ENCODE measurements at regions not wholly inside any gene's neighbourhood (a gene's known extent, or its start where the extent isn't known, plus 50 kb on each side); places are given as distances from the start of the nearest gene placed in this dataset.

DNA sequence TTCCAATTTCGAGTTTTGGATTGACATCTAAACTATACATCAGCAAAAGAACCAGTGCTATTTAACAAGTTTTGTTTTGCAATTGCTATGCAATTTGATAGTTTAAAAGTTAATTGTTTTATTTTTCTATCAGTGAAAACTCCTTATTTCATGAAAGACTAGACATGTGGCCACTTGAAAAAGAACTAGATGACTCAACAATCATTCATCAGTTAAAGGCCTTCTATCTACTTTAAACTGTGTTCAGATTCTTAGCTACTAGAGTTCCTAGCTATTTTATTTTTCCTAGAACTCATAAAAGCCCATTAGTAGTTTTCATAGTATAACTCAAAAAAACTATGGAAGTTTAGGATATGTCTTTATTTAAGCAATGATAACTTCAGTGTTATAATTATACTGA lies 104.6 kb upstream of the LSM8 start:
- no peak for DNase-seq (ENCODE audit: low read depth)

DNA sequence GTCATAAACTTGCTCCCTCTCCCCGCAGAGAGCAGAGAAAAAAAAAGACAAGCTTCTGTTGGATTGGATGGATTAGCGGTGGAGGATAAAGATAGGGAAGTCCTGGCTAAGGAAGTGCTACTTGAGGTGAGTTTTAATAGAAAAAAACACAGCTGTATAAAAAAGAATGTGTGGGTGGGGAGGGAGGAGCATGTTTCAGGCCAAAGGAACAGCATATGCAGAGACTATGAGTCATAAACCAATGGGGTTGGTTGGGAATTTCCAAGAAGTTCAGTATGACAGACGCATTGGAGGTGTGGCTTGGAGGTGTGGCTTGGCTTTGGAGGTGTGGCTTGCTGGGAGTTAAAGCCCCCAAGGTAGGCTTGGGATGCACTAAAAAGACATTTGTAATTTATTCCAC lies 103.0 kb upstream of the LSM8 start:
- DNase-seq (ENCODE audit: low read depth) = peak; percentile 68

DNA sequence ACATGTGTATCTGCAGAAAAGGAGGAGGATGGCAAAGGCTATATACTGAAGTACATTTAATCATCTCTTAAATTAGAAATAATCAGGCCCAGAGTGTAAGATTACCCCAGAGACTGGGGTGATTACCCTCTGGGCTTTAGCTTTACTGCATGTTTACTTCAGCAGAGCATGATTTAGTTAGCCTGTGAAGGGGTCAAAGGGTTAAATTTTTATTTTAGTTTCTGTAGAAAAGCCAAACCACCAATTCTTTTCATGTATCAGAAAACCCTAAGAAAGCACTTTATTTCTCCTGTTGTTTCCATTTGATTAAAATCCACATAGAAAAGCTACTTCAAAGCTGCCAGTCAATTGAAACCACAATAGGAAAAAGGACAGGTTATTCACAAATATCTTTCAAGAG lies 101.5 kb upstream of the LSM8 start:
- peak; percentile 4 for DNase-seq (ENCODE audit: low read depth)

DNA sequence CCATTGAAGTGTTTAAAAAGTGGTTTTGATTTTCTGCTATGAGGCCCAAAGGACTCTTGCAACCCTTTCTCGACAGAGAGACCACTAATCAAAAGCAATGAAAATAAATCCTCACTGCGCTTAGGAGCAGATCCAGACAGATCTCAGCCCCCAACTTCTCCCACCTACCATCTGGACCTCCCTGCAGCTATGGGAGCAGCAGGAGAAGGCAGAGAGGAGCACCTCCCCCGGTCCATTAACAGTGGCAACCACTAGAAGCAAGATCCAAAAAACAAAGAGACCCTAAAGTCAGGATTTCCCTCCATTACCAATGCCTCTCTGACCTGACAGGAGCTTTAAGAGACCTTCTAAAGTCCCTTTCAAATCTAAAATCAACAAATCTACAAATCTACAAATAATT lies 99.0 kb upstream of the LSM8 start:
- DNase-seq (ENCODE audit: low read depth) = no peak

DNA sequence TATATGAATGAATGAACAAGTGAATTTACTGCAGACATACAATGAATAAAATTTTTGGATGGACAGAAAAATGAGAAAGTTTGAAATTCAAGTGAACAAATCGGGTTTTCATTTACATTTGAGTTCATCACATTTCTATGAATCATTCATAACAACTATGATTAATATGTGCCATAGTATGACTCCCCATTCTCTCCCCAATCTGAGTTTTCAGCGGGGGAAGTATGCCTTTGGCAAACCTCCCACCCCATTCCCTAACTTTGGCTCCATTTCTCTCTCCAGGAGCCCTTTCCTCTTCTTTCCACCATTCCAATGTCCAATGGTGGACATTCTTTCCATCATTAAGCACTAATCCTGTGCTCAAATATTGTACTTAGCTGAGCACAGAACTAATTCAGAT lies 96.8 kb upstream of the LSM8 start:
- DNase-seq (ENCODE audit: low read depth) = no peak

DNA sequence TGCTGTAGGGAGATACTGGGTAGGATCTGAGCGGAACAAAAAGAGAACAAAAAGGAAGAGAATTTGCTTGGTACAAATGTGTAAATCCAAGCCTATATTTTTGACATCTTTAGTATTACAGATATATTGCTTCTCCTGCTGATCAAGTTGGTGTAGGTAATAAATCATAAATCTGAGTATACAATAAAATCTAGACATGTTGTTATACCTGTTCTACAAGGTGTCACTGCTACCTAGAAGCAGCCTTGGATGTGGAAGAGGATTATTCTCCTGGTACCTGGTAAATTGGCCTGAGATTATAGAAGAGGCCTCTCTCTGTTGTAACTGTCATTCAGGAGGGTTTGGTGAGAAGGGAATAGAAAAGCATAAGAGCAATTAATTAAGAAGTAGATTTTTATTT lies 89.9 kb upstream of the LSM8 start:
- no peak for DNase-seq (ENCODE audit: low read depth)

DNA sequence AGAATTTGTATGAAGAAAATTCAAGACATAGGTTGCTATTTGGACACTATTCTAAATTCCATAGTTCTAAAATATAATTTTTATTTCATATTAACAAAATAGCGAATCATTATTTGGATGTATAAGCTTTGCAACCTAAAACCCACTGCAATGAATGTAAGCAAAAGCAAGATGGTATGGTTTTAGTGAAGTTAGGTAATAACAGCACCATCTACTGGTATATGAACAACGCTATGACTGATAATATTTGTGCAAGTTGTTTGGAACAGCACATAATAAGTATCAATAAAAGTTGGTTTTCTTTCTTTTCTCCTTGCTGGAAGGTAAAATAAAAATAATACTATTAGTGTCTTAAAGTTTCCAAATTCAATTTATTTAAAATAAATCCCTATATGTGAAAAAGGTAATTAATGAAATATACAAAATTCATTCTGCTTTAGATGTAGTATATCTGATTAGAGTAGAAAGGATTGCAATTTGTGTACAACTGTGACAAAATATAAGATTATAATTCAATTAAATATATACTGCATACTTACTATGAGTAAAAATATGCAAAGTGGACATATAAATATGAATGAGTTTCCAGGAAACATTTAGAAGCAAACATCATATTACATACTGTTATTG lies 79.0 kb upstream of the LSM8 start:
- peak; percentile 23 for DNase-seq (ENCODE audit: low read depth)

DNA sequence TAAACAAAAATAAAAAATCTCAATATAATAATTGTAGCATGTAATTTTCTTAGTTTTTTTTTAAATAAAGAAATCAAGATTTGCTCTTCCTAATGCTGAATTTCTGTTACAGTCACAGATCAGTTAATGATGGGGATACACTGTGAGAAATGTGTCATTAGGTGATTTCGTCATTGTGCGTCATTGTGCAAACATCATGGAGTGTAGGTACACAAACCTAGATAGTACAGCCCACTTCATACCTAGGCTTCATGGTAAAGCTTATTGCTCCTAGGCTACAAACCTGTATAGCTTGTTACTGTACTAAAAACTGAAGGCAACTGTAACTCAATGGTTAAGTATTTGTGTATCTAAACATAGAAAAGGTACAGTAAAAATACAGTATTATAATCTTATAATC lies 74.4 kb upstream of the LSM8 start:
- no peak for DNase-seq (ENCODE audit: low read depth)

DNA sequence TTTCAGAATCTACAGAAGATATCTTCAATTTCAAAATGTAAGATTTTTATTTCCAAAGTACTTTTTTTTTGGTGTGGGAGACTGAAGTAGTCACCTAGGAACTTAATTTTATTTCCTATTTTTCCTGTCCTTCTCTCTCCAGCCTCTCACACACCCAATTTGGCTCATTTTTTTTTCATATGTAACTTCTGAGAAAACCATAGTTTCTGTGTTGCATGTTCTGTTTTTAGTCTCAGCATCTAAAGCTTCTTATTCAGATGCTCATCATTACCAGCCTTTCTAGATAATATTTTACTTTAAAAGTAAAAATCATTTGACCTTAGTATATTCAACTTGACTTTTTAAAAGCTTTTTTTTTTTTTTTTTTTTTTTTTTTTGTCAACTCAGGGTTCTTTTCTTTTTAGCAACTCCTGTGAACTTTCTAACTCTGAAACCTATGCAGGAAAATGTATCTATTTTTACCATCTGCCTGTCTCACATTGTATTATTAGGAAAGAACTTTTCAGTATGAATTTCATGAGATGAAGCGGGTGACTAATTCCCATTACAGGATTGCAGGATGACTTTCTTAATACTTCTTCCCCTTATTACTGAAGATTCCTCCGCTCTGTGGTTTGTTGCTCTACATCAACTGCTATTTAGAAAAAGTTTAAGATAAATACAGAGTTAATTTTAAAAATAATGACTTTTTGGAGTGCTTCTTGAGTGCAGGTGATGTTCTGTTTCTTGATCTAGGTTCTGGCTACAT lies 73.6 kb upstream of the LSM8 start:
- DNase-seq (ENCODE audit: low read depth) = no peak

DNA sequence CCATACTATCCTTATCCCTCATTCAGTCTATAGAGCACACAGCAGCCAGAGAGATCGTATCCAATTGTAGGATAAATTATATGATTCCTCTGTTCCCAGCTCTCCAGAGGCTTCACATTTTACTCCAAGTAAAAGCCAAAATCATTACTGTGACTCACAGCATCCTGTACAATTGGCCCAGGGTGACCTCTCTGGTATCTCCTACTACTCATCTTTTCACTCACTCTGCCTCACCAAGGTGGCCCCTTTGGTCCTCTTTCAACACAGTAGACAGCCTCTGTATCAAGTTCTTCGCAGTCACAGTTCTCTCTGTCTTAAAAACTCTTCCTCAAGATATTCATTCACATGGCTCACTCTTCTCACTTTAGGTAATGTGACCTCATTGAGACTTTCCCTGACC lies 72.6 kb upstream of the LSM8 start:
- DNase-seq (ENCODE audit: low read depth) = no peak

DNA sequence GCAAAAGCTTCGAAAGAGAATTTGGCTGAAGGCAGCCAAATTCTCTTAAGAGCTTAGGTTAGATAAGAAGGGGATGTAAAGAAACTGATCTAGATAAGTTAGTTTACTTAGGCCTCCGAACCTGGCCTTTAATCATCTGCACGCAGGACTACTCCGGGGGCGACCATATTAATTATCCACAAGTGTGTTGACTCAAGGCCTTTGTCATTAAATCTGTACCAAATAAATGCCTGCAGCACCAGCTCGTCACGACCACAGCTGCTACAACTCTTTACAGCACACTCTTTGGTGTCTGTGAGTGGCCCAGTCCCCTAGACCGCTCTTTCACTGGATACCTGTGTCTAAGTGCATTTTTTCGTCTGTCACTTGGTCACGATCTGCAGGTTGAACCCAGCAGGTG lies 69.8 kb upstream of the LSM8 start:
- DNase-seq (ENCODE audit: low read depth) = no peak

DNA sequence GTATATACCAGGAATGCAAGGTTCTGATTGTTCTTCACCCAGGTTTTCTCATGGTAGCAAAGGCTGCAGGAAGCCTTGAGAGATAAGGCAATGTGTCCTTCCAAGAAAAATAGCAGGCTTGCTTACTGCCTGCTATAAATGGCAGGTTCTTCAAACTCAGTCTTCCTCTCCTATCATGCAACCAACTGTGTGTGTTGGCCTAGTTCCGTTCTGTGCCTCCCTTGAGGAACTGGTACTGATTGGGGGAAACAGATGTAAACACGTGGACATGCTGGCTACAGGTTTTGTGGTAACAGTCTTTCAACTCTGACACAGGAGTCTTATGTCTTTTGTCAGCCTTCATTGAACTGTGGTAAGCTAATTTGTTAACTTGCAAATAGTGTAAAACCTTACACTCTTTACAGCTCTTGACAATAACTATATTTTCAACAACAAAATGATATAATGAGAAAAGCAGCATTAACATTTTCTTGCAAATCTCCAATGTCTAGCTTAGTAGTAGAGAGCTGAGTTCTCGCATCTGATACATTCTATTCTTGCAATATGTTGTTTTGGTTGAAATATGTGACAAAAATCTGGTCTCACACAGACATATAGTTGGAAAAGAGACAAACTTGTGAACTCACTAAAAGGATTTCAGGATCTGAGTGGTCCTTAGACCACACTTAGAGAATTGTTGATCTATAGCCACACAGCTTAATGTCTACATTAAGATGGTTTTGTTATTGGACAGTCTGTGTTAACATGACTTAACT lies 54.7 kb upstream of the LSM8 start:
- DNase-seq (ENCODE audit: low read depth) = no peak

DNA sequence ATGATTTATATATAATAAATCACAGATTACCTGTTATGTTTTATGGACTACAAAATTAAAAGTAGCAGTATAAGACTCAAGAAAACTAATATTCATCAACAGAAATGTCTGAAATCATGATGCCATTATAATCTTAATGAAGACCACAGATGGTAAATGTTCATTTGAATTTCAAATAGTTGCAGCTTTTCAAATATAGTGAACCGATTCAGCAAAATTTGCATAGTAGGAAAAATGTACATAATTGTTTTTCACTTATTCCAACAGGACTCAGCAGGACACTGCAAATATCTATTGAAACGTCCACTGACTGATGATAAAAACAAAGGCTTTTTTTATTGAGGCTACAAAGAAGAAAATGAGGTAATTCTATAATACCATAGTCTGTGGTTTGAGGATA lies 51.2 kb upstream of the LSM8 start:
- DNase-seq (ENCODE audit: low read depth) = no peak

Measured in M059J (cell line).